ENCODE measurements at regions not wholly inside any gene's neighbourhood (a gene's known extent, or its start where the extent isn't known, plus 50 kb on each side); places are given as distances from the start of the nearest gene placed in this dataset.

- Histone ChIP-seq H3K27me3 (ENCODE audit: insufficient read depth, low read length, poor library complexity) (no peaks in the 10 kb centered on the region), H2AFZ (ENCODE audit: low read depth, low read length) (no peak overlapping the region), H3K27ac (ENCODE audit: low read length) (no peak overlapping the region), H3K4me1 (ENCODE audit: insufficient read depth, low read length) (no peaks in the 10 kb centered on the region), H3K36me3 (ENCODE audit: insufficient read depth, low read length) (no peaks in the 10 kb centered on the region), H3K79me2 (ENCODE audit: insufficient read depth, low read length) (no peaks in the 10 kb centered on the region), H3K4me3 (ENCODE audit: low read depth in 1 of 2, low read length in 2 of 2) (no peak overlapping the region), H3K9ac (ENCODE audit: low read depth, low read length) (no peak overlapping the region), H3K9me3 (ENCODE audit: insufficient read depth, low read length, severe bottlenecking) (no peaks in the 10 kb centered on the region), H4K20me1 (ENCODE audit: insufficient read depth, low read length) (no peaks in the 10 kb centered on the region), H3K4me2 (ENCODE audit: insufficient read depth, low read length) (no peak overlapping the region)
- ATAC-seq (ENCODE audit: insufficient read depth, low read depth) (no peak), DNase-seq (no peak)
- TF ChIP-seq CTCF (IDR thresholded peaks at IDR 0.05; ENCODE audit: borderline replicate concordance, extremely low read depth, low read length, poor library complexity, severe bottlenecking) = no peak
- TF ChIP-seq EZH2 (IDR thresholded peaks at IDR 0.05; ENCODE audit: borderline replicate concordance, low read depth, low read length, severe bottlenecking) = no peak
These were observed 213.8 kb upstream of the C1orf174 start for GRCh38 chr1:4113897-4114296.

- TF ChIP-seq CTCF (IDR thresholded peaks at IDR 0.05; ENCODE audit: borderline replicate concordance, extremely low read depth, low read length, poor library complexity, severe bottlenecking) (no peak), EZH2 (IDR thresholded peaks at IDR 0.05; ENCODE audit: borderline replicate concordance, low read depth, low read length, severe bottlenecking) (no peak)
- Histone ChIP-seq H3K4me3 (ENCODE audit: low read depth in 1 of 2, low read length in 2 of 2) (no peak overlapping the region), H3K9me3 (ENCODE audit: insufficient read depth, low read length, severe bottlenecking) (no peaks in the 10 kb centered on the region), H3K27me3 (ENCODE audit: insufficient read depth, low read length, poor library complexity) (no peaks in the 10 kb centered on the region), H3K79me2 (ENCODE audit: insufficient read depth, low read length) (no peaks in the 10 kb centered on the region), H3K9ac (ENCODE audit: low read depth, low read length) (no peak overlapping the region), H2AFZ (ENCODE audit: low read depth, low read length) (no peak overlapping the region), H4K20me1 (ENCODE audit: insufficient read depth, low read length) (no peaks in the 10 kb centered on the region), H3K36me3 (ENCODE audit: insufficient read depth, low read length) (no peaks in the 10 kb centered on the region), H3K27ac (ENCODE audit: low read length) (no peak overlapping the region), H3K4me1 (ENCODE audit: insufficient read depth, low read length) (no peaks in the 10 kb centered on the region), H3K4me2 (ENCODE audit: insufficient read depth, low read length) (no peak overlapping the region)
- ATAC-seq (ENCODE audit: insufficient read depth, low read depth) = no peak
- DNase-seq = no peak
These were observed 215.3 kb upstream of the C1orf174 start for GRCh38 chr1:4115191-4115900.

GRCh38 chr1:4117196-4117595 is 217.1 kb upstream of the C1orf174 start:
- Histone ChIP-seq H3K79me2 (ENCODE audit: insufficient read depth, low read length) (no peaks in the 10 kb centered on the region), H3K9ac (ENCODE audit: low read depth, low read length) (no peak overlapping the region), H2AFZ (ENCODE audit: low read depth, low read length) (no peak overlapping the region), H3K4me3 (ENCODE audit: low read depth in 1 of 2, low read length in 2 of 2) (no peak overlapping the region), H3K27me3 (ENCODE audit: insufficient read depth, low read length, poor library complexity) (no peaks in the 10 kb centered on the region), H4K20me1 (ENCODE audit: insufficient read depth, low read length) (no peaks in the 10 kb centered on the region), H3K27ac (ENCODE audit: low read length) (no peak overlapping the region), H3K36me3 (ENCODE audit: insufficient read depth, low read length) (no peaks in the 10 kb centered on the region), H3K9me3 (ENCODE audit: insufficient read depth, low read length, severe bottlenecking) (no peaks in the 10 kb centered on the region), H3K4me1 (ENCODE audit: insufficient read depth, low read length) (no peaks in the 10 kb centered on the region), H3K4me2 (ENCODE audit: insufficient read depth, low read length) (no peak overlapping the region)
- no peak for TF ChIP-seq CTCF (IDR thresholded peaks at IDR 0.05; ENCODE audit: borderline replicate concordance, extremely low read depth, low read length, poor library complexity, severe bottlenecking)
- TF ChIP-seq EZH2 (IDR thresholded peaks at IDR 0.05; ENCODE audit: borderline replicate concordance, low read depth, low read length, severe bottlenecking) = no peak
- DNase-seq (no peak), ATAC-seq (ENCODE audit: insufficient read depth, low read depth) (no peak)

All from DND-41 (cell line).